GM19438 (cell line): ENCODE measurements at regions not wholly inside any gene's neighbourhood (a gene's known extent, or its start where the extent isn't known, plus 50 kb on each side); places are given as distances from the start of the nearest gene placed in this dataset.

Source experiments
- ATAC-seq: cut with Tn5 transposase; IDR thresholded peaks from one replicate; pipeline ENCODE4 v1.9.1; 2021; ENCODE audit warnings: low read depth; ENCODE audit not compliant: unreplicated experiment

DNA sequence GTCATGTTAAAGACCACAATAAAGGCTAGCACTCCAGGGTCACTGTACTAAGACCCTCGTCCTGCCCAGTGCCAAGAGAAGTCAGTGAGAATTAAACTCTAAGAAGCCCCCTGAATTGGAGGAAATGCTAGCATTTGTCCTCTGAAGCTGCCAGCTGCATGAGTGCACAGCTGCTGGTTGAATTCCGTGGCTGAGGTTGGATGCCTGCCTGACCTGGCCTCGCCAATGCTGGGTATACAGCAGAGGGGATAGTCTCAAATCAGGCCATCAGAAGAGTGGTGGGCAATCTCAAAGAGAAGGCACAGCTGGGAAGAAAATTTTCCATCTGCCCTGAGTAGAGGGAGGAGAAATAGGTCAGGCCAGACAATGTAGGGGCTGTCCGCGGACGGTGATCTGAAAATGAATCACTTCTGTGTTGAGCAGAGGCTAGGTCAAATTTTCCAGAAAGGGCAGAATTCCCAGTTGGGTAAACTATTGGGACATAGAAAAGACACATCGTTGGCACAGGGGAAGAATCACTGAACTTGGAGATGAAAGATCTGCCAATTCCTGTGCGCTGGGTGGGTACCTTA, 110.5 kb upstream of the AGAP1 start:
- ATAC-seq = no peak

DNA sequence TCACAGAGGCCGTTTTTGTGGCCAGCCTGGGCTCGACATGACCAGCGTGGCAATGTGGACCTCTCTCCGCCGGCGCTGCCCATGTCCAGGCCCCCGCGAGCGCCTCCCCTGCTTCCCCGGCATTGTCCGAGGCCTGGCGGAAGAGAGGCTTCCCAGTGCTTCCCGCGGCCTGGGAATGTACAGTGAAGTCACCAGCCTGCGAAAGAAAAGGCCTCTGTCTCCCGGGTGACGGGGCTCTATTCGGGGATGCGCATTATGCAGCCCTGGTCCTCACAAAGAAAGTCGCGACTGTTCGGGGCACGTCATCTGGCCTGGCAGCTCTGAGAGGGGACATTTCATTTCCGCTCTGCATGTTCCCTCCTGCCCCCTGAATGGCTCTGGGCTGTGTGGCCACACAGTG, 109.2 kb upstream of the AGAP1 start:
- no peak for ATAC-seq

DNA sequence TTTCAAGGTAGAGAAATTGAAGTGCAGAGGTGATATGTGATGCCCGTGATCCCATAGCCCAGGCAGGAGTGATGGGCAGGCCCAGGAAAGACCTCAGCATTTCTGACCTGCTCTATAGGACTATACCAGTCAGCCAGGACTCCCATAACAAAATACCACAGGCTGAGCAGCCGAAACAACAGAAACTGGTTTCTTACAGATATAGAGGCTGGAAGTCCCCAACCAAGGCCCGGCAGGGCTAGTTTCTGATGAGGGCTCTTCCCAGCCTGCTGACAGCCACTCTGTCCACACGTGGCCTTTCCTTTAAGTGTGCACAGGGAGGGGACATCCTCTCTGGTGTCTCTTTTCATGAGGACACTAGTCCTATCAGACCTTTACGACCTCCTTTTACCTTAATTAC, 104.2 kb upstream of the AGAP1 start:
- no peak for ATAC-seq

DNA sequence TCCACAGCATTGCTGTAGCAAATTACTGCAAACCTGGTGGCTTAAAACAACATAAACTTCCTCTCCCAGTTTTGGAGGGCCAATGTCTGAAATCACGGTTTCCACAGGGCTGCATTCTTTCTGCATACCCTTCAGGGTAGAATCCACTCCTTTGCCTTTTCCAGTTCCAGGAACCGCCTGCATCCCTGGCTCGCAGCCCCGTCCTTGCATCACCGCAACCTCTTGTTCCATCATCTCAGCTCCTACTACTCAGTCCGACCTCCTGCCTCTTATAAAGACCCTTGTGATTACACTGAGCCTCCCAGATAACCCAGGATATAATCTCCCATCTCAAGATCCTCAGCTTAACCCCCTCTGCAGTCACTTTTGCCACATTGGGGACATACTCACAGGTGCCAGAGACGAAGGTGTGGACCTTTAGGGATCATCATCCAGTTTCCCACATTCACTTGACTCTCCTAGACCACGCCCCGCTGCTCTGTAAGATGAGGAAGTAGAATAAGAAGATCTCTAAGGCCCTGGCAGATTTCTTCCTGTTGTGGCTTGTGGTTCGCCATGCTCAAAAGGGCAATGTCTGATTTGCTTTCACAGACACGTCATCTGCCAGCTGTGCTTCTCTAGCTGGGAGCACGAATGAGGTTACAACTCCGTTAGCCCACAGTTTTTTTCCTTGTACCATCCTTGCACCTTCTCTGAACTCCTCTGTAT, 103.6 kb upstream of the AGAP1 start:
- peak; percentile 80 for ATAC-seq

DNA sequence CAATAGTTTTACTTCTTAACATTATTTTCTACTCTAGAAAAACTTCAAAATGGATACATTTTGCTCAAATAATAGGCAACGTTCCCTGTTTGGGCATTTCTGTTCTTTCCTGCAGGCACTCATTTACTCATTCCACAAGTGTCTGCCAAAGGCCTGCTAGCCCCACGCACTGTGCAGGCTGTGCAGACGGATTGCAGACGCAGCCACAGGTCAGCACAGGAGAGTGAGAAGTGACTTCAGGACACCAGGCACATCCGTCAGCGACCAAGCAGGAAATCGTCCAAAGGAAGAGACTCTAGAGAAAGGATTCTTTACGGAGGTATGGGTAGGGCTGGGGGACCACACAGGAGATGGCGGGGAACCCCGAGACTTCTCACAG, 103.0 kb upstream of the AGAP1 start:
- ATAC-seq = peak; percentile 12

DNA sequence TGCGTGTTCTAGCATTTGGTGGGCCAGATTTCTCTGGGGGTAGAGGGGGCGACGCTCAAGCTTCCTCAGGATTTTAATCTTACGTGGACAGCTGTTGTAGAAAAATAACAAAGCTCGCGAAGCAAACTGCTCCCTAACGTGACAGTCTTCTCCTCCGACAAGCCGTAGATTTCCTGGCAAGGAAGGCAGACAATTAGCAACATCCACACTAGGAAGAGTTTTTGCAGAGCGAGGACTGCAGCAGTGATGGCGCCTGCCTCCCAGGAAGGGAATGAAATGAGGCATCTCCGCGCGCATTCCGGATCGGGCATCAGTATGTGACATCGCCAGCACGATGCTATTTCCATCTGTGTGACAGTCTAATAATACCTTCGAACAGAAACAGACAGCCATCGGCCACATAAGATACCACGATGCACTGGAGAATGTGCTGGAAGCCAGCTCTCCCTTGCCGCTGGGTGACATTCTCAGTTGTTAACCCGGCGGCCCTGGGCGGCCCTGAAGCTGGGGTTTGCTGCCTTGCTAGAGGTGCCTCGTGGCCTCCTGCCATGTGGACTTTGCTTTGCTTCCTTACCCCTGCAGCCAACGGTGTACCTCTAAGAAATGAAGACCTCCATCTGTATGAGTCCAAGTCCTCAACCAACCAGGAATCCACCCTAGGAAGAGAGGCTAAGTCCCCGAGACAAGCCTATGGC, 101.8 kb upstream of the AGAP1 start:
- no peak for ATAC-seq

DNA sequence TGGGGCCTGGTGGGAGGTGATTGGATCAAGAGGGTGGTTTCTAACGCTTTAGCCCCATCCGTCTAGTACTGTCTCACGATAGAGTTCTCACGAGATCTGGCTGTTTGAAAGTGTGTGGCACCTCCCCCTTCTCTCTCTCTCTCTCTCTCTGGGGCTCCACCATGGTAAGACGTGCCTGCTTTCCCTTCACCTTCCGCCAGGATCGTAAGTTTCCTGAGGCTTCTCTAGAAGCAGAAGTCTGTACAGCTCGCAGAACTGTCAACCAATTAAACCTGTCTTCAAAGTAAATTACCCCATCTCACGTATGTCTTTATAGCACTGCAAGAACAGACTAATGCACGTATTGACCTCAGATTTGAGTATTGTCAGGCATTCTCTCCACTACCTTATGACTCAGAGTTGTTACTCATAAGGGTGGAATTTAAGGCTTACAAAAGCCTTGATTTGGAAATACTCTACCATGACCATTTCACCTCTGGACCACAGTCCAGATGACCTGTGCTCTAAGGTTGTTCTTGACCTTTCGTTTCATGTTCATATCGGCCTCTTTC, 99.5 kb upstream of the AGAP1 start:
- ATAC-seq = no peak

DNA sequence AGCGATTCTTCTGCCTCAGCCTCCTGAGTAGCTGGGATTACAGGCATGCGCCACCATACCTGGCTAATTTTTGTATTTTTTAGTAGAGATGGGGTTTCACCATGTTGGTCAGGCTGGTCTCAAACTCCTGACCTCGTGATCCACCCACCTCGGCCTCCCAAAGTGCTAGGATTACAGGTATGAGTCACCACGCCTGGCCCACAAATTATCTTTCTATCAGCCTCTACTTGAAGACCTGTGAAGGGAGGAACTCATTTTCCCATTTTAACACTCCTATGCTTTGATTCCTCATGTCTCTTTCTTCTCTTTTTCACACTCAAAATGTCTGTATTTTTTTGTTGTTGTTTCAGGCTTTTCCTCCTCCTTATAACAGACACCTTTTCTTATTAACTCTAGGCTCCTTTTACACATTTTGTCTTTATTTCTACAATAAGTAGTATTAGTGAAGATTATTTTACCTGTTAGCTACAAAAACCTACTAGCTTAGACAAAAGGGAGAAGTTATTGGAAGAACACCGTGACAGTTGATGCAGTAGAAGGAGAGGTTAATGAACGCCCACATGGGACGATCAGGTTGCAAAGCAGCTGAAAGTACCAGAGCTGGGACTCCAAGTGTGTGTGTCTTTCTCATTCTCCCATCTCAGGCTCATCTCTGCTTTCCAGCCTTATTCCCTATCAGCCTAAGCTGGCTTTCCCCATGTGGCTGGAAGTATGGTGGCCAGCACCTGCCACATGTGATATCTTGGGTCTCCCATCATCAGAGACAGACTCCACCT, 97.6 kb upstream of the AGAP1 start:
- no peak for ATAC-seq

DNA sequence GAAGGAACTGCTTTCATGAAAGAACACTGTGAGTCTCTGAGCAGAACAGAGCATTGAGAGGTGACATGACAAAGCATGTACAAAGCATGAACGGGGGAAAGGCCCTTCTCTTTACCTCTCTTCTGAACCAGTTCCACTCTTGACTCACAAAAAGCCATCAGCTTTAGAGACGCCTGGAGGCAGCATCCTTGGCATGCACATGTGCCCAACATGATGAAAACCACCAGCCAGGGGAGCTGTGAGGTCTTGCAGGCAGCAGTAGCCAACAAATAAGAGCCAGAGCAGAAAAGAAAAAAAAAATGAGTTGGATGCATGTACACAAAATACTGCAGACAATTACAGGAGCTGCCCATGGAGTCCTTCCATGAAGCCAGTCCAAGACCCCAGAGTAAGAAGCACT, 95.5 kb upstream of the AGAP1 start:
- no peak for ATAC-seq

DNA sequence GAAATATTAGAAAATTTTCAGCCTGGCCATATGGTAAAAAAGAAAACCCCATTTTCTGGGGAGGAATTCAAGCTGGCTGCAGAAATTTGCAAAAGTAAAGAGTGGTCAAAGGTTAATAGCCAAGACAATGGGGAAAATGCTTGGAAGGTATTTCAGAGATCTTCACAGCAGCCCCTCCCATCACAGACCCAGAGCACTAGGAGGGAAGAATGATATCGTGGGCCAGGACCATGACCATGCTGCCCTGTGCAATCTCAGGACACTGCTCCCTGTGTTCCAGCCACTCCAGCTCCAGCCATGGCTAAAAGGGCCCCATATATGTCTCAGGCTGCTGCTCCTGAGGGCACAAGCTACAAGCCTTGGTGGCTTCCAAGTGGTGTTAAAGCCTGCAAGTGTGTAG, 93.9 kb upstream of the AGAP1 start:
- no peak for ATAC-seq

DNA sequence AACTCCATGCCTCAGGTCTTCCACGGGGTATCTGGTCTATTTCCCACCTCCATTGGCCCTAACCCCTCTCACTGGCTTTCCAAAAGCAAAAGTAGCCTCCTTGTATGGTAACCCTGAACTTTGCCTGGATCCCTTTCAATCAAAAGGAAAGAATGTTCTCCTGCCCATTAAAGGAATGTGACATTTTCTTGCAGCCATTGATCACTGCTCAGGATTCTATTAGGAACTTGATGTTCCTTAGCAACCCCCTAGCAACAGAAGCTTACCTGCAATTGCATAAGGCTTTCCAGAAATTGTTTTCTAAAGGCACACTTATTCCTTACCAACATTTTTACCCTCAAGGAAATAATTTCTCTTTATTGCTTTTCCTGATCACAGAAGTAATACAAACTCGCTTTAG, 91.4 kb upstream of the AGAP1 start:
- ATAC-seq = no peak

DNA sequence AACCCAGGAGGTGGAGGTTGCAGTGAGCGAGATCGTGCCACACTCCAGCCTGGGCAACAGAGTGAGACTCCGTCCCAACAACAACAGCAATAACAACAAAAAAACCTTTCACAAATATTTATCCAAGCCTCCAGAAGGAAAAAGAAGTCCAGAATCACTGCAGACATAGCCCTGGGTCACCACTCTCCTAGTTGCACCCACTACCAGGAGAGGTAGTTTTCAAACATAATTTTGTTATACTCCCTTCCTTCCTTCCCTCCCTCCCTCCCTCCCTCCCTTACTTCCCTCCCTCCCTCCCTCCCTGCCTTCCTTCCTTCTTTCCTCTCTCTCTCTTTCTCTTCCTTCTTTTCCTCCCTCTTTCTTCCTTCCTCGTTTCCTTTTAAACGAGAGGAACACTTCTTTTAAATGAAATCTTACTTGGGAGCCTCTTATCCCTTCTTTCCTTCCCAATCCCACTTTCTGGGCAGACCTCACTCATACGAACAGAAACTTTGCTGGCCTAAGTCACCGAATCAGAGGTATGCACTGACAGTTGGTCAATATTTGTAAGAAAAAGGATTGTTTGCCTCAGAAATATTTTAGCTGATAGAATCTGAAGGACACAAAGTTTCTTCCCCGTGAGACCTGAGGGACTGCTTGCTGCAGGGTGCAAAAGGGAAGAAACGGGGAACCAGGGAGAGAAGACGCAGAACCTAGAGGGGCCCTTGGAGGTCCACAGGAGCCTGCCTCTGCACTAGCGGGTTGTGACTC, 88.1 kb upstream of the AGAP1 start:
- no peak for ATAC-seq

DNA sequence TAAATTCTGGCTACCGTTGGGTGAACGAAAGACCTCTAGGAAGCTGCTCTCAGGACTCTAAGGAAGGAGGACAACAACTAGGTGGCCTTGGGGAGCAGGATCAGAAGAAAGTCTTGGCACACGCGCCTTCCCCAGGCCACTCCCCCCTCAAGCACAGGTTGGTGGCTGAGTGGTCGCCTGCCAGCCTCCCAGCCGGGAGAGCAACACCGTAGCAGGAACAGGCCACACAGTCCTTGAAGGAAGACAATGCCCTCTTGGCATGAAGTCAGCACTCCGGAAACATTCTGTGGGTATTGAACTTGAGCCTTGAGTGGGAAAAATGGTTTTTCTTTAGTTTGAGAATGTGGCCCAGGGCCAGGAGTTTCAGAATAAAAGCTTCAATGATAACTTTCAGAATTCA, 87.4 kb upstream of the AGAP1 start:
- ATAC-seq = no peak

DNA sequence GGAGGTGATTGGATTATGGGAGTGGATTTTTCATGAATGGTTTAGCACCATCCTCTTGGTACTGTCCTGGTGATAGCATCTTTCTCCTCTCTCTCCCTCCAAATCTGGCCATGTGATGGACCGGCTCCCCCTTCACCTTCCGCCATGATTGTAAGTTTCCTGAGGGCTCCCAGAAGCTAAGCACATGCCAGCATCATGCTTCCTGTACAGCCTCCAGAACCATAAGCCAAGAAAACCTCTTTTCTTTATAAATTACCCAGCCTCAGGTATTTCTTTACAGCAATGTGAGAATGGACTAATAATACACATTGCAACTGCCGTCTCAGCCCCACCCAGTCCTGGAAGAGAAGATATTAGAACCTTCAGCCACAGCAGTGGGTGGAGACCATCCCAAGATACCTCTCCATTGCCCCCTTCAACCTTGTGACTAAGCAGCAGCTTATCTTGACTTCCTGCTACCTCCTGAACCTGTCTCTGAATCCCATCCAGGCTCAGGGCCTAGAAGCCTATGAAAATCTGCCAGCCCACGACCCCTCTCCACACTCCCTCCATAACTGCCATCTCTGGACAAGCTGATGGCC, 81.8 kb upstream of the AGAP1 start:
- ATAC-seq = no peak

DNA sequence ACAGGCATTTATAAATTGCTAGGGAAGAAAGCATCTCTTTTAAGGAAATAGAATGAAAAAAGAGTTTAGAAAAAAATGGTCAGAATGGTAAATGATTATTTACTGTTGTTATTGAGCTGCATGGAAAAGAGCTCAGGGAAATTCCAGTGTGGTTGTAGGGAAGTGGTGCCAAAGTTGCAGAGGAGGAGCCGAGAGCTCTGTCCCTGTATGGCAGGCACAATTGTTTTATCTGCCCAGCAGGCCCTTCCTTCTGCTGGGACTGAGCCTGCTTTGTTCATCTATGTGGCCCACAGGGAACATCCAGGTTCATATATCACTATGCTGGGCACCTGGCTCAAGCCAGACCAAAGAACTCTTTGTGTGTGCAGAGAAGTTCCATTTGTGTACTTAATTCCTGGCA, 80.8 kb upstream of the AGAP1 start:
- ATAC-seq = no peak

DNA sequence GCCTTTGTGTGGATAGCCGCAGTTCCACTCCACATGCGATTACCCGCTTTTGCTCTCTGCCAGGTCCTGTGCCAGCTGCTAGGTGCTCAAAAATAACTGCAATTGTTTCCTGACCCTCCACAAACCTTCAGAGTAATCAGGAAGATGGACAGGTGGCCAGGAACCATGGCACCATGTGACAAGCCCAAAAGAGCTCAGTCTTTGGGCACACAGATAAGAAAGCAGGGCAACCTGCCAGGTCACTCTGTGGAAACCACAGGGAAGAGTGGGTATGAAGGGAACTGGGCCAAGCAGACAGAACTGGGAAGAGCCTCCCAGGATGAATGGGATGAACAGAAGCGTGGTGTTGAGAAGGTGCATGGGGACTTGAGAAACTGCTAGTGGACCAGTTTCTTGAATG, 79.4 kb upstream of the AGAP1 start:
- no peak for ATAC-seq

DNA sequence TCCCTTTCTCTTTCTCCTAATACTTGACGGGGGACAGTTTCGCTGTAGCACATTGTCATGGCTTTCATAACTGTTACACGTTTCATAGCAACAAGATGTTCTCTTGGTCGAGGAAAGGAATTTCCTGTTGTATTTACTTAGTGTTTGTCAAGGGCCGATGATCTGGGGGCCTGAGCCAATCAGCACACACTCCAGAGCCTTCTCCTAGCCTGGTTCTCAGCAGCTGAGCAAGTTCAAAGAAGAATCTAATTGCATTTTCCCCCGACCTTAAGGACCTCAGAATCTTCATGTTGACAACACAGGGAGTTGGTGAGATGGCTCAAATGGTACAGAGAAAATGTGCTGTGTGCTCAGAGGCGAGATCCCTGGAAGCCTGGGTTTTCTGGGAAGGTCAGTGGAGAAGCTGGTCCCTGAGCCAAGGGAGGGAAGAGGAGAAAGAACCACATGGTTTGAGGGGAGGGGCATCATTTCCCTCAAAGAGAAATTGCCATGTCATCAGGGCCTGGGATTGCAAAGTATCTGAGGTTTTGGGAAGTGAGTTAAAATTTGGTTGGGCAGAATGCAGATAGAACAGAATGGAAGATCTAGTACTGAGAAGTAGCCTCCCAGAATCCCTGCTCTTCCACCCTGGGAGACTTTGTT, 76.9 kb upstream of the AGAP1 start:
- ATAC-seq = no peak

DNA sequence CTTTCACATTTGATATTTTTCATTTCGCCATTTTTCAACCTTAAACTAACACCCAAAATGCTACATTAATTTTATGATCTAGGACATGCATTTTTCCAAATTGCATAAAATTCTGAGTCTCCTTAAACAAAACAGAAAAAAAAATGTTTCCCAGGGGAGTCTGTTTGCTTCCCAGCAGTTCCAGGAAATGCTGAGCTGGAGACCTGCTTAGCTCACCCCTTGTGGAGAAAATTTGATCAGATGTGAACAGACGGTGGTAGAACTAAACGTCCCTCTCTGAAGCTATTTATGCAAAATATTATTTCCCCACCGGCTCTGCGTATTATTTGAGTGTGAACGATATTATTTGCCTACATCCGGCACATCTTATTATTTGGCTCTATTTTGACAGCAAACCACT, 74.9 kb upstream of the AGAP1 start:
- no peak for ATAC-seq

DNA sequence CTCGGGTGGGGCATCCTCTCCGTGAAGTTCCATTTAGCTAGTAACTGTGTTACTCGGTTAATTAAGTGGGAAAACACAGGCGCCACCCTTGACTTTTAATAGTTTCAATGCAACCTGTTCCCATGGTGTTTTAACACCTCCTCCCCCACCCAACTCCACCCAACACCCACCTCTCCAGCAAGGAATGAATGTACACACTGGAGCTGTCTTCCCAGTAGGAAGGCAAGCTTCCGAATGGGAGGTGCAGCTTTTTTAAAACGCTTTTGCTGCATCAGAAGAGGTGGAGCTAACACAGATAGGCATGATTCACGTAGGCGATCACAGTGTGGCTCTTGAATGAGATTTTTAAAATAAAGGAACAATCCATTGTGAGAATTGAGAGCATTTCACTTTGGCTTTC, 73.8 kb upstream of the AGAP1 start:
- no peak for ATAC-seq

DNA sequence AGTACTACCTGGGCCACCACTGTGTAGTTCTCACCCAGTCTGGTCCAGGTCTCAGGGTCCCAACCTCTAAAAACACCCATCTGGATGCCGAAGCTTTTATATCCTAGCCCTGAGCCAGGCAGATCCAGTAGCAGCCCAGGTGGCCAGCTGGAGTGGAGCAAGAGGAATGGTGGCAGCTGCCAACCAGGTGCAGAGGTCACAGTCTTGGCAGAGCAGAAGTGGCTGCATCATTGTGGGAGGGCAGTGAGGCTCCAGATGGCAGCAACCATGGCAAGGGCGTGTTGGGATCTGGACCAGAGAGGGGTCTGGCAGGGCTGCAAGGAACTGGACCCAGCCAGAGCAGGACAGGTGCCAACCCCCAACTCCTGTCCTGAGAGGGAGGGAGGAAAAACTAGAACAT, 72.2 kb upstream of the AGAP1 start:
- no peak for ATAC-seq
